DMS53 treated with DMSO at 0.1 percent for 48 hours (cell line): ENCODE measurements at regions not wholly inside any gene's neighbourhood (a gene's known extent, or its start where the extent isn't known, plus 50 kb on each side); places are given as distances from the start of the nearest gene placed in this dataset.
"Not testable (repeated sequence)": the region's sequence is repeated elsewhere in the genome, so short reads cannot be mapped to it uniquely, and the experiment has no call there.

Experiments
- DNase-seq: peaks from one replicate; lab custom pipeline; 2025; ENCODE audit not compliant: unreplicated experiment; lab: John Stamatoyannopoulos, UW

- DNase-seq: no peak
Measured at GRCh38 chr10:61612450-61612849, 50.3 kb upstream of the CABCOCO1 start.

- no peak for DNase-seq
Measured at GRCh38 chr10:61612009-61612408, 50.7 kb upstream of the CABCOCO1 start.

- DNase-seq: no peak
Measured at GRCh38 chr10:61609701-61610100, 53.0 kb upstream of the CABCOCO1 start.

GRCh38 chr10:61608255-61609033 lies 54.3 kb upstream of the CABCOCO1 start:
- no peak for DNase-seq

GRCh38 chr10:61606959-61607907 lies 55.5 kb upstream of the CABCOCO1 start:
- DNase-seq: no peak

GRCh38 chr10:61605221-61605620 lies 57.5 kb upstream of the CABCOCO1 start:
- DNase-seq: no peak

GRCh38 chr10:61600399-61600798 lies 62.3 kb upstream of the CABCOCO1 start:
- no peak for DNase-seq

- DNase-seq: no peak
Measured at GRCh38 chr10:61594430-61594829, 68.3 kb upstream of the CABCOCO1 start.

GRCh38 chr10:61592581-61592980 lies 70.1 kb upstream of the CABCOCO1 start:
- peak; percentile 20 for DNase-seq

GRCh38 chr10:61589547-61590243 lies 73.0 kb upstream of the CABCOCO1 start:
- no peak for DNase-seq

GRCh38 chr10:61588770-61589211 lies 73.9 kb upstream of the CABCOCO1 start:
- peak; percentile 53 for DNase-seq

GRCh38 chr10:61586829-61587228 lies 75.9 kb upstream of the CABCOCO1 start:
- DNase-seq: no peak

- no peak for DNase-seq
Measured at GRCh38 chr10:61580608-61581007, 82.1 kb upstream of the CABCOCO1 start.

GRCh38 chr10:61570204-61570603 lies 92.5 kb upstream of the CABCOCO1 start:
- DNase-seq: not testable (repeated sequence)

GRCh38 chr10:61567729-61568128 lies 95.0 kb upstream of the CABCOCO1 start:
- no peak for DNase-seq

GRCh38 chr10:61565819-61566560 lies 96.7 kb upstream of the CABCOCO1 start:
- no peak for DNase-seq

- DNase-seq: no peak
Measured at GRCh38 chr10:61564444-61564843, 98.3 kb upstream of the CABCOCO1 start.

- no peak for DNase-seq
Measured at GRCh38 chr10:61559615-61560014, 103.1 kb upstream of the CABCOCO1 start.

- no peak for DNase-seq
Measured at GRCh38 chr10:61558188-61558587, 104.5 kb upstream of the CABCOCO1 start.

- DNase-seq: no peak
Measured at GRCh38 chr10:61554925-61555324, 101.7 kb upstream of the TMEM26 start.

- no peak for DNase-seq
Measured at GRCh38 chr10:61549861-61550260, 96.7 kb upstream of the TMEM26 start.
